Neuronal stem cell (in vitro differentiated cells): ENCODE measurements at regions not wholly inside any gene's neighbourhood (a gene's known extent, or its start where the extent isn't known, plus 50 kb on each side); places are given as distances from the start of the nearest gene placed in this dataset.

ENCODE experiments used
- DNase-seq: peaks from one replicate; pipeline ENCODE4 v3.0.0-alpha.2; 2013; ENCODE audit warnings: low spot score
- H2AFZ ChIP-seq: one replicate; pipeline ENCODE4 v1.6.1; 2013; ENCODE audit warnings: mild to moderate bottlenecking, low read length, inconsistent platforms
- H2AK5ac ChIP-seq: 2 replicates; pipeline ENCODE4 v1.6.1; 2013; ENCODE audit warnings: low read depth, mild to moderate bottlenecking, inconsistent platforms, low read length, moderate library complexity, mixed read lengths
- H2BK120ac ChIP-seq: 2 replicates; pipeline ENCODE4 v1.6.1; 2013; ENCODE audit warnings: low read depth, mild to moderate bottlenecking, inconsistent platforms, low read length, moderate library complexity, mixed read lengths
- H2BK12ac ChIP-seq: one replicate; pipeline ENCODE4 v1.6.1; 2013; ENCODE audit warnings: low read length, inconsistent platforms
- H2BK15ac ChIP-seq: 2 replicates; pipeline ENCODE4 v1.6.1; 2013; ENCODE audit warnings: mild to moderate bottlenecking, low read length, inconsistent platforms, mixed read lengths
- H2BK5ac ChIP-seq: one replicate; pipeline ENCODE4 v1.6.1; 2013; ENCODE audit warnings: inconsistent platforms, mild to moderate bottlenecking, low read length, moderate library complexity
- H3K14ac ChIP-seq: one replicate; pipeline ENCODE4 v1.6.1; 2013; ENCODE audit warnings: low read length, inconsistent platforms
- H3K18ac ChIP-seq: 2 replicates; pipeline ENCODE4 v1.6.1; 2013; ENCODE audit warnings: low read length, inconsistent platforms
- H3K23ac ChIP-seq: 2 replicates; pipeline ENCODE4 v1.6.1; 2013; ENCODE audit warnings: low read depth, mild to moderate bottlenecking, mixed read lengths, low read length, inconsistent platforms; ENCODE audit not compliant: poor library complexity
- H3K27ac ChIP-seq: replicated peaks from 3 replicates; pipeline ENCODE4 v1.5.1; 2013; ENCODE audit warnings: low read length, inconsistent platforms
- H3K27me3 ChIP-seq, 3 experiments: 2 replicates each; pipeline ENCODE4 v1.6.1; 2013; ENCODE audit warnings: low read length in 3 of 3, mild to moderate bottlenecking in 2 of 3, inconsistent platforms in 1 of 3, low read depth in 1 of 3, mixed read lengths in 1 of 3, moderate library complexity in 1 of 3; ENCODE audit not compliant: control insufficient read depth in 3 of 3, insufficient read depth in 3 of 3
- H3K36me3 ChIP-seq, 2 donors: replicated peaks in 1 of 2; 2 replicates each; pipeline ENCODE4 v1.6.1; 2013; ENCODE audit warnings: low read length in 2 of 2; ENCODE audit not compliant: control insufficient read depth in 2 of 2, insufficient read depth in 2 of 2
- H3K4ac ChIP-seq: 2 replicates; pipeline ENCODE4 v1.6.1; 2013; ENCODE audit warnings: inconsistent platforms, mild to moderate bottlenecking, low read length, moderate library complexity
- H3K4me1 ChIP-seq, 2 donors: 1 replicate in 1 of 2; 2 replicates in 1 of 2; pipeline ENCODE4 v1.6.1; 2013; ENCODE audit warnings: low read length in 2 of 2, low read depth in 1 of 2; ENCODE audit not compliant: control insufficient read depth in 2 of 2, insufficient read depth in 1 of 2
- H3K4me2 ChIP-seq: one replicate; pipeline ENCODE4 v1.6.1; 2013; ENCODE audit warnings: mild to moderate bottlenecking, low read length, inconsistent platforms; ENCODE audit not compliant: insufficient read depth, poor library complexity, severe bottlenecking
- H3K4me3 ChIP-seq, 2 donors: 2 replicates each; pipeline ENCODE4 v1.5.1; 2013; ENCODE audit warnings: low read length in 2 of 2, mild to moderate bottlenecking in 2 of 2, inconsistent platforms in 1 of 2, moderate library complexity in 1 of 2
- H3K79me1 ChIP-seq: one replicate; pipeline ENCODE4 v1.6.1; 2013; ENCODE audit warnings: low read depth, mild to moderate bottlenecking, inconsistent platforms, low read length, moderate library complexity
- H3K9ac ChIP-seq: one replicate; pipeline ENCODE4 v1.6.1; 2013; ENCODE audit warnings: mild to moderate bottlenecking, low read depth, low read length, inconsistent platforms; ENCODE audit not compliant: poor library complexity
- H3K9me3 ChIP-seq, 2 donors: replicated peaks in 1 of 2; 2 replicates each; pipeline versions ENCODE3 to v1.6.1; 2013; ENCODE audit warnings: low read length in 2 of 2, mild to moderate bottlenecking in 2 of 2, inconsistent platforms in 1 of 2, low read depth in 1 of 2, mixed read lengths in 1 of 2, moderate library complexity in 1 of 2; ENCODE audit not compliant: control insufficient read depth in 2 of 2, insufficient read depth in 1 of 2
- H4K8ac ChIP-seq: one replicate; pipeline ENCODE4 v1.6.1; 2013; ENCODE audit warnings: low read depth, mild to moderate bottlenecking, inconsistent platforms, low read length, moderate library complexity
- H4K91ac ChIP-seq: one replicate; pipeline ENCODE4 v1.6.1; 2013; ENCODE audit warnings: low read length, low read depth, mild to moderate bottlenecking, inconsistent platforms; ENCODE audit not compliant: poor library complexity
- WGBS, 2 donors: extraction: QIAGEN DNeasy Blood & Tissue Kit; methylation state at CpG; one replicate each; pipeline ENCODE4 v1.1.7; 2013; ENCODE audit warnings: missing lambda C conversion rate in 2 of 2, mixed read lengths in 1 of 2; ENCODE audit not compliant: insufficient read length in 2 of 2, insufficient replicate concordance in 1 of 2; ENCODE audit errors: extremely low coverage in 2 of 2; 5-methylcytosine and 5-hydroxymethylcytosine counted together

DNA sequence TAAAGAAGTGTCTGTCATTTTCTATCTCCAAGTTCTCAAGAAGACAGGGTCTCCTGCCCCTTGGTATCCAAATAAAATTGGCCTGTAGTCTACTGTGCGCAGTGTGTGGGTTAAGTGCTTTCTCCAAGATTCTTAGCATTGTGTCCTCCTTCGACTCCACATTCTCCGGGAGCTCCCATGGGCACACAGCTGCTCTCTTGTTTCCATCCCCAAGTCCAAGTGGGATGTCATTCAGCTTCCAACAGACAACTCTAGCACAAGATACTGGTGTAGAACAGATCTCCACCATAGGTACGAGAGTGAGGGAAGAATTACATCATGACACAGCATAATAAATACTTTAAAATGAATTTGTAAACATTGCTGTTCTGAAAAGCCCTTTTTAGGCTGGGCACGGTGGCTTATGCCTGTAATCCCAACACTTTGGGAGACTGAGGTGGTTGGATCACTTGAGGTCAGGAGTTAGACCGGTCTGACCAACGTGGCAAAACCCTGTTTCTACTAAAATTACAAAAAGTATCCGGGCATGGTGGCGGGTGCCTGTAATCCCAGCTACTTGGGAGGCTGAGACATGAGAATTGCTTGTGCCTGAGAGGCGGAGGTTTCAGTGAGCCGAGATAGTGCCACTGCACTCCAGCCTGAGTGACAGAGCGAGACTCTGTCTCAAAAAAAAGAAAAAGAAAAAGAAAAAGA, 196.2 kb downstream of the C9orf152 start:
- no peak overlapping the region for H3K4me3 ChIP-seq
- no CpG with 5 or more reads among the region's 12 CpGs for WGBS, 2 donors
- H3K4ac ChIP-seq = no peak overlapping the region
- no peak overlapping the region for H3K4me2 ChIP-seq
- H2AK5ac ChIP-seq = no peak overlapping the region
- no peak overlapping the region for H3K18ac ChIP-seq
- no peak overlapping the region for H2BK15ac ChIP-seq
- no peak overlapping the region for H2BK5ac ChIP-seq
- no peak overlapping the region for H2BK12ac ChIP-seq
- no peak overlapping the region for H4K91ac ChIP-seq
- H4K8ac ChIP-seq = no peak overlapping the region
- no peak overlapping the region for H2BK120ac ChIP-seq
- no peak overlapping the region for H2AFZ ChIP-seq
- no peaks in the 10 kb centered on the region for H3K27me3 ChIP-seq
- no peak overlapping the region for H3K14ac ChIP-seq
- H3K4me1 ChIP-seq = peaks cover 0 to 5% of the 10 kb centered on the region in 2 donors
- no peak overlapping the region for H3K27ac ChIP-seq
- peaks cover 0 to 3% of the 10 kb centered on the region in 2 donors for H3K9me3 ChIP-seq
- H3K23ac ChIP-seq = no peak overlapping the region
- no peak overlapping the region for H3K9ac ChIP-seq
- no peaks in the 10 kb centered on the region for H3K79me1 ChIP-seq
- H3K36me3 ChIP-seq = no peaks in the 10 kb centered on the region
- no peak for DNase-seq

DNA sequence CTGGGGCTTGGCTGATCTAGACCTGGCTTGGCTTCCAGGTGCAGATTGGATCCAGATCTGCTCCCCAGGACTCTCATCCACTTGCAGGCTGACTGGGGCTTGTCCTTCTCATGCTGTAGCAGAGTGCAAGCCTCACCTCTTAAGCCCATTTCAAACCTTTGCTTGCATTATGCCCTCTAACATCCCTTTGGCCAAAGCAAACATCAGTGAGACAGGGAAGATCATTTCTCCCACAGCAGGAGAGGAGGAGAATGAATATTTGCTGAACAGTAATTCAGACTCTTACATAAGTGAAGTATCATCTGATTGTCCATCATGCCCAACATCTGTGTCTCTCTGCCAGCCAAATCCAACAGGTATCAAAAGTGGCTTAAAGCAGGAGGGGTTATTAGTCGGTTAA, 194.9 kb downstream of the C9orf152 start:
- peaks cover 0 to 3% of the 10 kb centered on the region in 2 donors for H3K9me3 ChIP-seq
- no peak overlapping the region for H3K27ac ChIP-seq
- H3K4me3 ChIP-seq = no peak overlapping the region
- H3K14ac ChIP-seq = no peak overlapping the region
- H3K18ac ChIP-seq = no peak overlapping the region
- H3K4ac ChIP-seq = no peak overlapping the region
- no peak overlapping the region for H4K8ac ChIP-seq
- WGBS, 2 donors = no CpG with 5 or more reads among the region's 1 CpG
- H2BK12ac ChIP-seq = no peak overlapping the region
- H3K4me1 ChIP-seq = peaks cover 0 to 5% of the 10 kb centered on the region in 2 donors
- H2AK5ac ChIP-seq = no peak overlapping the region
- no peak for DNase-seq
- no peak overlapping the region for H2BK120ac ChIP-seq
- H2BK5ac ChIP-seq = no peak overlapping the region
- H2BK15ac ChIP-seq = no peak overlapping the region
- no peak overlapping the region for H4K91ac ChIP-seq
- no peaks in the 10 kb centered on the region for H3K79me1 ChIP-seq
- no peak overlapping the region for H3K4me2 ChIP-seq
- H2AFZ ChIP-seq = no peak overlapping the region
- H3K36me3 ChIP-seq = no peaks in the 10 kb centered on the region
- H3K9ac ChIP-seq = no peak overlapping the region
- no peaks in the 10 kb centered on the region for H3K27me3 ChIP-seq
- H3K23ac ChIP-seq = no peak overlapping the region

DNA sequence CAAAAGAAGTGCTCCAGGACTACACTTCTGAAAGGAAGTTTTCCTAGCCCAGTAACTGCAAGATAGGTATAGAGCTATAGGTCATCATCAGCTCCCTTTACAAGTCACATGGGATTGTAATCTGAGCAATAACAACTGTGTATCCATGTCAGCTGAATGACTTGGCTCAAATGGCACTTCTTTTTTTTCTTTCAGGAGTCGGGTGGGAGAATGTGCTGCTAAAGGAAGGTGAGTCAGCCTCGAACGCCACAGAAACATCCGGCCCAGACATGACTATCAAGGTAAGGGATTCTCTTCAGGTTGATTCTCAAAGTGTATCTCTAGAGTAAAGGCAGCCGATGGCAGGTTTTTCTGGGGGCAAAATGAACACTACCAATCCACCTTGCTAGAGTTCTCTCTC, 192.2 kb downstream of the C9orf152 start:
- Histone ChIP-seq H3K4me3 (no peak overlapping the region), H3K23ac (no peak overlapping the region)
- WGBS, 2 donors = no CpG with 5 or more reads among the region's 5 CpGs

GRCh38 chr9:110016340-110016739, 191.6 kb downstream of the C9orf152 start:
- Histone ChIP-seq H4K8ac (no peak overlapping the region), H3K4me3 (no peak overlapping the region), H3K36me3 (no peaks in the 10 kb centered on the region), H4K91ac (no peak overlapping the region), H3K18ac (no peak overlapping the region), H3K27me3 (no peaks in the 10 kb centered on the region), H2AFZ (peak overlapping the region; percentile 66), H2BK12ac (no peak overlapping the region), H3K23ac (no peak overlapping the region), H3K9me3 (no peaks in the 10 kb centered on the region), H3K79me1 (no peaks in the 10 kb centered on the region), H2BK15ac (no peak overlapping the region), H3K4ac (no peak overlapping the region), H3K14ac (no peak overlapping the region), H3K27ac (no peak overlapping the region), H3K9ac (no peak overlapping the region), H2BK120ac (no peak overlapping the region), H2BK5ac (no peak overlapping the region), H3K4me2 (no peak overlapping the region), H2AK5ac (no peak overlapping the region), H3K4me1 (peaks cover 2 to 7% of the 10 kb centered on the region in 2 donors)
- WGBS, 2 donors = no CpG with 5 or more reads among the region's 2 CpGs
- no peak for DNase-seq

More for the DNA sequence above, 192.2 kb downstream of the C9orf152 start:
- no peak overlapping the region for H3K18ac ChIP-seq
- DNase-seq = no peak
- H3K27ac ChIP-seq = no peak overlapping the region
- no peak overlapping the region for H2BK120ac ChIP-seq
- no peaks in the 10 kb centered on the region for H3K36me3 ChIP-seq
- H2AK5ac ChIP-seq = no peak overlapping the region
- H3K27me3 ChIP-seq = no peaks in the 10 kb centered on the region
- H3K14ac ChIP-seq = no peak overlapping the region
- no peaks in the 10 kb centered on the region for H3K79me1 ChIP-seq
- H4K91ac ChIP-seq = no peak overlapping the region
- H2BK15ac ChIP-seq = no peak overlapping the region
- no peaks in the 10 kb centered on the region for H3K9me3 ChIP-seq
- H3K9ac ChIP-seq = no peak overlapping the region
- peaks cover 0 to 5% of the 10 kb centered on the region in 2 donors for H3K4me1 ChIP-seq
- peak overlapping the region; percentile 66 for H2AFZ ChIP-seq
- no peak overlapping the region for H3K4me2 ChIP-seq
- no peak overlapping the region for H2BK12ac ChIP-seq
- no peak overlapping the region for H3K4ac ChIP-seq
- no peak overlapping the region for H4K8ac ChIP-seq
- no peak overlapping the region for H2BK5ac ChIP-seq
